ENCODE measurements at regions not wholly inside any gene's neighbourhood (a gene's known extent, or its start where the extent isn't known, plus 50 kb on each side); places are given as distances from the start of the nearest gene placed in this dataset.

DNA sequence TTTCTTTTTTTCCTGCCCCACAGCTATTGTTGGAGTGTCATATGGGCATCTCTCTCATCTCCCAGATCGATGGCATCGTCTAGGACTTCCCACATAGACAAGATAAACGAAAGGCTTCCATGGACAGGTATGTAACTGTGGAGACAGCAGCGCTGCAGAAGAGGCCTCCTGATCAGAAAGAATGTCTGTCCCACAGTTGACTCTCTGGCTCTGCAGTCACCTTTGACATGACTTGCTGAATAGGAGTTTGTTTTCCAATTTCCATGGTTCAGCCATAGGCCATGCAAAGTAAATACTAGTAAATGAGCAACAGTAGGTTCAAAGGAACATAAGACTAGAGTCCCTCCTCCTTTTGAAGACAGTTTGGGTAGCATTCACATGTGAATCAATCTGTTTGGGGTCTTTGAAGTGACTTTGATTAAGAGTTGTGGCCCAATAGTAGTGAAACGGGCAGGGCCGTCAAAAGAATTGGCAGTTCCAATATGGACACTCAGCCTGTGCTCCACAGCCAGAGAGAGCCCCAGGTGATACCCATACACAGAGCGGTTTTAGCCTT, 134.7 kb upstream of the IFNGR1 start:
- ATAC-seq (no peak), FAIRE-seq (no peak), DNase-seq (ENCODE audit: low read depth, low spot score) (no peak)
- Histone ChIP-seq H3K27me3 (replicated peaks in 1 of 2; ENCODE audit: control insufficient read depth in 2 of 2, insufficient read depth in 2 of 2, low read length in 1 of 2) (no peaks in the 10 kb centered on the region), H3K4me2 (ENCODE audit: control insufficient read depth, insufficient read depth) (no peak overlapping the region), H3K79me2 (ENCODE audit: control insufficient read depth, insufficient read depth, low read length) (no peaks in the 10 kb centered on the region), H2AFZ (ENCODE audit: control insufficient read depth, low read depth, low read length) (no peak overlapping the region), H3K36me3 (ENCODE audit: control insufficient read depth in 2 of 2, insufficient read depth in 2 of 2, low read length in 1 of 2) (no peaks in the 10 kb centered on the region), H3K9ac (ENCODE audit: control insufficient read depth, insufficient read depth, low read length) (no peak overlapping the region), H3K4me1 (ENCODE audit: control insufficient read depth, insufficient read depth, low read length) (no peaks in the 10 kb centered on the region), H3K9me3 (replicated peaks; ENCODE audit: control insufficient read depth, insufficient read depth, low read length) (no peaks in the 10 kb centered on the region), H3K4me3 (no peak overlapping the region), H4K20me1 (ENCODE audit: control insufficient read depth, insufficient read depth) (no peaks in the 10 kb centered on the region), H3K27ac (ENCODE audit: control insufficient read depth, insufficient read depth) (no peak overlapping the region)
- intact Hi-C loops (cut with micrococcal nuclease; ENCODE audit: unreplicated experiment) (no loop called here), in situ Hi-C loops (cut with MboI) (no loop called here)
- ChIA-PET POLR2A (no interaction called here), CTCF (interaction anchor here (0.9 to 1.0 kb wide), 2 partner anchors 18 to 62 kb away, joined by 3 to 4 read pairs; no protein-coding TSS in a partner anchor), RAD21 (ENCODE audit: unreplicated experiment) (no interaction called here), SMC1A (ENCODE audit: uncharacterized antibody, unreplicated experiment) (interaction anchor here (1.3 kb wide), 1 partner anchor 11 kb away, joined by 4 read pairs; no protein-coding TSS in a partner anchor)
- 62% methylated on average over 7 of the region's 7 CpGs for WGBS (ENCODE audit: insufficient coverage, insufficient replicate concordance, low lambda C conversion rate, missing lambda C conversion rate)
- no TSS peak for BruUV-seq (replicated peaks)
- TF ChIP-seq, protein P1, sequence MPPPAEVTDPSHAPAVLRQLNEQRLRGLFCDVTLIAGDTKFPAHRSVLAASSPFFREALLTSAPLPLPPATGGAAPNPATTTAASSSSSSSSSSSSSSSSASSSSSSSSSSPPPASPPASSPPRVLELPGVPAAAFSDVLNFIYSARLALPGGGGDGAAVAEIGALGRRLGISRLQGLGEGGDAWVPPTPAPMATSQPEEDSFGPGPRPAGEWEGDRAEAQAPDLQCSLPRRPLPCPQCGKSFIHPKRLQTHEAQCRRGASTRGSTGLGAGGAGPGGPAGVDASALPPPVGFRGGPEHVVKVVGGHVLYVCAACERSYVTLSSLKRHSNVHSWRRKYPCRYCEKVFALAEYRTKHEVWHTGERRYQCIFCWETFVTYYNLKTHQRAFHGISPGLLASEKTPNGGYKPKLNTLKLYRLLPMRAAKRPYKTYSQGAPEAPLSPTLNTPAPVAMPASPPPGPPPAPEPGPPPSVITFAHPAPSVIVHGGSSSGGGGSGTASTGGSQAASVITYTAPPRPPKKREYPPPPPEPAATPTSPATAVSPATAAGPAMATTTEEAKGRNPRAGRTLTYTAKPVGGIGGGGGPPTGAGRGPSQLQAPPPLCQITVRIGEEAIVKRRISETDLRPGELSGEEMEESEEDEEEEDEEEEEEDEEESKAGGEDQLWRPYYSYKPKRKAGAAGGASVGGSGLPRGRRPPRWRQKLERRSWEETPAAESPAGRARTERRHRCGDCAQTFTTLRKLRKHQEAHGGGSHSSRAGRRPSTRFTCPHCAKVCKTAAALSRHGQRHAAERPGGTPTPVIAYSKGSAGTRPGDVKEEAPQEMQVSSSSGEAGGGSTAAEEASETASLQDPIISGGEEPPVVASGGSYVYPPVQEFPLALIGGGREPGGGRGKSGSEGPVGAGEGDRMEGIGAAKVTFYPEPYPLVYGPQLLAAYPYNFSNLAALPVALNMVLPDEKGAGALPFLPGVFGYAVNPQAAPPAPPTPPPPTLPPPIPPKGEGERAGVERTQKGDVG (CRISPR knock-in tag; IDR thresholded peaks at IDR 0.05): no peak
- peak; percentile 1; the same call in 1 of the 2 replicates for TF ChIP-seq FOXK2 (IDR thresholded peaks at IDR 0.05)

DNA sequence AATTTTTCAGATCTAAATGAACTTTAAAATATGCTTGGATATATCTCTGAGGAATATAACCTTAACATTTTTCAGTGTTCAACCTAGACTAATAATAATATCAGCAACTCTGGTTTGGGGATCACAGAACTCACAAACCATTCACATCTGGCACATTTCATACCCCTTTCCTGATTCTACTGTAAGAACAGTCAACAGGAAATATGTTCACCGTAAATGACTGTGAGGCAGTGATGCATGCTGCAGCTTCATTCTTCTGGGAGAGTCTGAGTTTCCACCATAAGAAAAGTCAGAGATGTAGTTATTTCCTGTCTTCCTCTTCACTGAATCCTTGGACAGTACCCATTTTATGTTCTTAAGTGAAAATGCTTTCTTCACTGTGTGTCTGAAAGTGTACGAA, 134.2 kb upstream of the IFNGR1 start:
- H3K36me3 ChIP-seq (ENCODE audit: control insufficient read depth in 2 of 2, insufficient read depth in 2 of 2, low read length in 1 of 2): no peaks in the 10 kb centered on the region
- H3K4me2 ChIP-seq (ENCODE audit: control insufficient read depth, insufficient read depth): no peak overlapping the region
- ChIA-PET POLR2A (no interaction called here), CTCF (interaction anchor here (0.9 to 1.0 kb wide), 2 partner anchors 19 to 62 kb away, joined by 3 to 4 read pairs; no protein-coding TSS in a partner anchor), SMC1A (ENCODE audit: uncharacterized antibody, unreplicated experiment) (interaction anchor here (1.3 kb wide), 1 partner anchor 11 kb away, joined by 4 read pairs; no protein-coding TSS in a partner anchor), RAD21 (ENCODE audit: unreplicated experiment) (no interaction called here)
- FAIRE-seq (no peak), DNase-seq (ENCODE audit: low read depth, low spot score) (no peak), ATAC-seq (peak; percentile 60)
- no peak overlapping the region for H3K9ac ChIP-seq (ENCODE audit: control insufficient read depth, insufficient read depth, low read length)
- no peaks in the 10 kb centered on the region for H3K27me3 ChIP-seq (replicated peaks in 1 of 2; ENCODE audit: control insufficient read depth in 2 of 2, insufficient read depth in 2 of 2, low read length in 1 of 2)
- BruUV-seq (replicated peaks): no TSS peak
- H3K79me2 ChIP-seq (ENCODE audit: control insufficient read depth, insufficient read depth, low read length): no peaks in the 10 kb centered on the region
- 51% methylated on average over 2 of the region's 2 CpGs for WGBS (ENCODE audit: insufficient coverage, insufficient replicate concordance, low lambda C conversion rate, missing lambda C conversion rate)
- H2AFZ ChIP-seq (ENCODE audit: control insufficient read depth, low read depth, low read length): no peak overlapping the region
- H3K4me3 ChIP-seq: no peak overlapping the region
- H4K20me1 ChIP-seq (ENCODE audit: control insufficient read depth, insufficient read depth): no peaks in the 10 kb centered on the region
- intact Hi-C loops (cut with micrococcal nuclease; ENCODE audit: unreplicated experiment) (no loop called here), in situ Hi-C loops (cut with MboI) (no loop called here)
- no peaks in the 10 kb centered on the region for H3K4me1 ChIP-seq (ENCODE audit: control insufficient read depth, insufficient read depth, low read length)
- H3K27ac ChIP-seq (ENCODE audit: control insufficient read depth, insufficient read depth): no peak overlapping the region
- H3K9me3 ChIP-seq (replicated peaks; ENCODE audit: control insufficient read depth, insufficient read depth, low read length): no peaks in the 10 kb centered on the region
- TF ChIP-seq FOXK2 (IDR thresholded peaks at IDR 0.05) (no peak), ZNF274 (IDR thresholded peaks at IDR 0.05; ENCODE audit: insufficient read depth, insufficient read length) (no peak), IRF4 (IDR thresholded peaks at IDR 0.05; ENCODE audit: low read depth, low read length) (no peak), RELA (IDR thresholded peaks at IDR 0.05; ENCODE audit: borderline replicate concordance, partially characterized antibody) (no peak), STAT3 (IDR thresholded peaks at IDR 0.05; ENCODE audit: low read depth, low read length) (no peak), ZNF622 (IDR thresholded peaks at IDR 0.05) (no peak), NRF1 (conservative IDR thresholded peaks at IDR 0.05; ENCODE audit: low read depth, low read length) (no peak), PAX5 (IDR thresholded peaks at IDR 0.05; ENCODE audit: borderline replicate concordance, low read depth, low read length) (no peak), ESRRA (IDR thresholded peaks at IDR 0.05; ENCODE audit: low read length) (no peak), CBX5 (IDR thresholded peaks at IDR 0.05; ENCODE audit: low read depth) (no peak), POU2F2 (IDR thresholded peaks at IDR 0.05; ENCODE audit: borderline replicate concordance, low read depth, low read length) (no peak), TAF1 (IDR thresholded peaks at IDR 0.05; ENCODE audit: borderline replicate concordance, low read depth, low read length) (no peak)
- TF ChIP-seq, protein P2, sequence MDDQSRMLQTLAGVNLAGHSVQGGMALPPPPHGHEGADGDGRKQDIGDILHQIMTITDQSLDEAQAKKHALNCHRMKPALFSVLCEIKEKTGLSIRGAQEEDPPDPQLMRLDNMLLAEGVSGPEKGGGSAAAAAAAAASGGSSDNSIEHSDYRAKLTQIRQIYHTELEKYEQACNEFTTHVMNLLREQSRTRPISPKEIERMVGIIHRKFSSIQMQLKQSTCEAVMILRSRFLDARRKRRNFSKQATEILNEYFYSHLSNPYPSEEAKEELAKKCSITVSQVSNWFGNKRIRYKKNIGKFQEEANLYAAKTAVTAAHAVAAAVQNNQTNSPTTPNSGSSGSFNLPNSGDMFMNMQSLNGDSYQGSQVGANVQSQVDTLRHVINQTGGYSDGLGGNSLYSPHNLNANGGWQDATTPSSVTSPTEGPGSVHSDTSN (IDR thresholded peaks at IDR 0.05; ENCODE audit: insufficient replicate concordance, low read depth, low read length): no peak

Data from GM12878 (cell line).